Panc1 (cell line): ENCODE measurements at regions not wholly inside any gene's neighbourhood (a gene's known extent, or its start where the extent isn't known, plus 50 kb on each side); places are given as distances from the start of the nearest gene placed in this dataset.

Source experiments
- POLR2AphosphoS5 ChIP-seq: IDR thresholded peaks from 2 replicates; pipeline ENCODE4 v1.6.1; 2012; ENCODE audit warnings: mild to moderate bottlenecking, low read depth, low read length, moderate library complexity
- SIN3A ChIP-seq: IDR thresholded peaks from 2 replicates; pipeline ENCODE4 v1.6.1; 2012; ENCODE audit warnings: low read depth, mild to moderate bottlenecking, low read length, moderate library complexity, borderline replicate concordance; ENCODE audit not compliant: insufficient read depth
- TCF7L2 ChIP-seq: IDR thresholded peaks from 2 replicates; pipeline ENCODE4 v1.6.1; 2011; ENCODE audit warnings: mild to moderate bottlenecking, low read depth, low read length, inconsistent platforms
- TF ChIP-seq, protein P1 (sequence below): fragments of 450-650 bp; IDR thresholded peaks from 2 replicates; pipeline ENCODE4 v1.5.1; 2017; ENCODE audit warnings: mild to moderate bottlenecking
- TF ChIP-seq, protein P2 (sequence below), 2 experiments: IDR thresholded peaks; 2 replicates each; pipeline ENCODE4 v1.6.1; 2011 to 2012; ENCODE audit warnings: low read depth in 2 of 2, control low read depth in 1 of 2, low read length in 1 of 2, mild to moderate bottlenecking in 1 of 2, moderate library complexity in 1 of 2; ENCODE audit not compliant: insufficient read depth in 1 of 2

DNA sequence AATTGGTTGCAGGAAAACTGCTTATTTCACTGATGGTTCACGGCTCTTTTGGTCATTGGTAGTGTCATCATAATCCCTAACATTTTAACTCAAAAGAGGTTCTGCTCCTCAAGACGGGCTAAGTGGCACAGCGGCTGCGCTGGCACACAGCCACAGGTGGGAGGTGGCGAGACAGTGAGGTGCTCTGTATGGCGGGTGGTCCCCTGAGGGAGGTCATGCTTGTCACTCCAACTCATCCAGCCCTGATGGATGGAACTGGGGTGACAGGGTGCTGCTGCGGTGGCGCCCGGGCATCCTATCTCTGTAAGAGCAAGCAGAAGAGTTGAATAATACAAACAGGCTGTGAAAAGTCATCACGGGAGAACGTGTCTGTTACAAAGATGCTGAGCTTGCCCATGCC is 370.2 kb downstream of the SFMBT2 start:
- TF ChIP-seq, protein P1, sequence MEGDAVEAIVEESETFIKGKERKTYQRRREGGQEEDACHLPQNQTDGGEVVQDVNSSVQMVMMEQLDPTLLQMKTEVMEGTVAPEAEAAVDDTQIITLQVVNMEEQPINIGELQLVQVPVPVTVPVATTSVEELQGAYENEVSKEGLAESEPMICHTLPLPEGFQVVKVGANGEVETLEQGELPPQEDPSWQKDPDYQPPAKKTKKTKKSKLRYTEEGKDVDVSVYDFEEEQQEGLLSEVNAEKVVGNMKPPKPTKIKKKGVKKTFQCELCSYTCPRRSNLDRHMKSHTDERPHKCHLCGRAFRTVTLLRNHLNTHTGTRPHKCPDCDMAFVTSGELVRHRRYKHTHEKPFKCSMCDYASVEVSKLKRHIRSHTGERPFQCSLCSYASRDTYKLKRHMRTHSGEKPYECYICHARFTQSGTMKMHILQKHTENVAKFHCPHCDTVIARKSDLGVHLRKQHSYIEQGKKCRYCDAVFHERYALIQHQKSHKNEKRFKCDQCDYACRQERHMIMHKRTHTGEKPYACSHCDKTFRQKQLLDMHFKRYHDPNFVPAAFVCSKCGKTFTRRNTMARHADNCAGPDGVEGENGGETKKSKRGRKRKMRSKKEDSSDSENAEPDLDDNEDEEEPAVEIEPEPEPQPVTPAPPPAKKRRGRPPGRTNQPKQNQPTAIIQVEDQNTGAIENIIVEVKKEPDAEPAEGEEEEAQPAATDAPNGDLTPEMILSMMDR, result no peak
- no peak for TF ChIP-seq POLR2AphosphoS5
- TF ChIP-seq, protein P2, sequence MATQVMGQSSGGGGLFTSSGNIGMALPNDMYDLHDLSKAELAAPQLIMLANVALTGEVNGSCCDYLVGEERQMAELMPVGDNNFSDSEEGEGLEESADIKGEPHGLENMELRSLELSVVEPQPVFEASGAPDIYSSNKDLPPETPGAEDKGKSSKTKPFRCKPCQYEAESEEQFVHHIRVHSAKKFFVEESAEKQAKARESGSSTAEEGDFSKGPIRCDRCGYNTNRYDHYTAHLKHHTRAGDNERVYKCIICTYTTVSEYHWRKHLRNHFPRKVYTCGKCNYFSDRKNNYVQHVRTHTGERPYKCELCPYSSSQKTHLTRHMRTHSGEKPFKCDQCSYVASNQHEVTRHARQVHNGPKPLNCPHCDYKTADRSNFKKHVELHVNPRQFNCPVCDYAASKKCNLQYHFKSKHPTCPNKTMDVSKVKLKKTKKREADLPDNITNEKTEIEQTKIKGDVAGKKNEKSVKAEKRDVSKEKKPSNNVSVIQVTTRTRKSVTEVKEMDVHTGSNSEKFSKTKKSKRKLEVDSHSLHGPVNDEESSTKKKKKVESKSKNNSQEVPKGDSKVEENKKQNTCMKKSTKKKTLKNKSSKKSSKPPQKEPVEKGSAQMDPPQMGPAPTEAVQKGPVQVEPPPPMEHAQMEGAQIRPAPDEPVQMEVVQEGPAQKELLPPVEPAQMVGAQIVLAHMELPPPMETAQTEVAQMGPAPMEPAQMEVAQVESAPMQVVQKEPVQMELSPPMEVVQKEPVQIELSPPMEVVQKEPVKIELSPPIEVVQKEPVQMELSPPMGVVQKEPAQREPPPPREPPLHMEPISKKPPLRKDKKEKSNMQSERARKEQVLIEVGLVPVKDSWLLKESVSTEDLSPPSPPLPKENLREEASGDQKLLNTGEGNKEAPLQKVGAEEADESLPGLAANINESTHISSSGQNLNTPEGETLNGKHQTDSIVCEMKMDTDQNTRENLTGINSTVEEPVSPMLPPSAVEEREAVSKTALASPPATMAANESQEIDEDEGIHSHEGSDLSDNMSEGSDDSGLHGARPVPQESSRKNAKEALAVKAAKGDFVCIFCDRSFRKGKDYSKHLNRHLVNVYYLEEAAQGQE (IDR thresholded peaks at IDR 0.05; ENCODE audit: insufficient read depth in 1 of 2, low read depth in 2 of 2, low read length in 1 of 2), result no peak
- TF ChIP-seq SIN3A, result no peak
- TF ChIP-seq TCF7L2, result no peak
